ENCODE measurements at regions not wholly inside any gene's neighbourhood (a gene's known extent, or its start where the extent isn't known, plus 50 kb on each side); places are given as distances from the start of the nearest gene placed in this dataset.

GRCh38 chr1:47593013-47593568 lies 155.2 kb downstream of the FOXD2 start:
- TF ChIP-seq CTCF (IDR thresholded peaks at IDR 0.05 in 8 of 11, conservative IDR thresholded peaks at IDR 0.05 in 3 of 11) (no peak), POLR2A (IDR thresholded peaks at IDR 0.05) (no peak), POLR2AphosphoS5 (IDR thresholded peaks at IDR 0.05) (no peak)
- Histone ChIP-seq H3K36me3 (no peaks in the 10 kb centered on the region), H3K4me3 (peak overlapping the region in 1 of 8 donors; percentile 31), H3K4me1 (peaks cover 0 to 15% (median 4%) of the 10 kb centered on the region in 6 donors), H3K9me3 (no peaks in the 10 kb centered on the region), H3K27ac (no peak overlapping the region), H3K27me3 (replicated peaks in 1 of 7) (peaks cover 0 to 75% (median 16%) of the 10 kb centered on the region in 7 donors)
- intact Hi-C loops (cut with DNase I; ENCODE audit: low total_unique reads), result no loop called here
- DNase-seq, result no peak
- 5 to 13% (median 6%) methylated on average over 22 to 47 of the region's 47 CpGs for WGBS, 5 donors

GRCh38 chr1:47593598-47594285 lies 155.9 kb downstream of the FOXD2 start:
- no peaks in the 10 kb centered on the region for H3K36me3 ChIP-seq
- intact Hi-C loops (cut with DNase I; ENCODE audit: low total_unique reads), result no loop called here
- H3K4me1 ChIP-seq, result peaks cover 0 to 15% (median 4%) of the 10 kb centered on the region in 6 donors
- H3K27ac ChIP-seq, result no peak overlapping the region
- H3K4me3 ChIP-seq, result no peak overlapping the region
- H3K27me3 ChIP-seq (replicated peaks in 1 of 7), result peaks cover 0 to 70% (median 16%) of the 10 kb centered on the region in 7 donors
- peaks cover 0 to 2% (median under 1%) of the 10 kb centered on the region in 8 donors for H3K9me3 ChIP-seq
- WGBS, 5 donors, result 32 to 52% (median 46%) methylated on average over 9 to 12 of the region's 12 CpGs
- DNase-seq, result no peak
- TF ChIP-seq POLR2A (IDR thresholded peaks at IDR 0.05) (no peak), CTCF (IDR thresholded peaks at IDR 0.05 in 8 of 11, conservative IDR thresholded peaks at IDR 0.05 in 3 of 11) (no peak)

GRCh38 chr1:47594627-47595026 lies 156.8 kb downstream of the FOXD2 start:
- 79 to 95% (median 88%) methylated on average over 3 to 4 of the region's 4 CpGs for WGBS, 5 donors
- intact Hi-C loops (cut with DNase I; ENCODE audit: low total_unique reads), result no loop called here

More at GRCh38 chr1:47594627-47595026, 156.8 kb downstream of the FOXD2 start:
- Histone ChIP-seq H3K4me1 (peaks cover 0 to 15% (median 4%) of the 10 kb centered on the region in 6 donors), H3K9me3 (peaks cover 0 to 11% (median 8%) of the 10 kb centered on the region in 8 donors), H3K27ac (no peak overlapping the region), H3K27me3 (replicated peaks in 1 of 7) (peaks cover 0 to 61% (median 16%) of the 10 kb centered on the region in 7 donors), H3K4me3 (no peak overlapping the region), H3K36me3 (no peaks in the 10 kb centered on the region)
- DNase-seq, result no peak
- TF ChIP-seq CTCF (IDR thresholded peaks at IDR 0.05 in 8 of 11, conservative IDR thresholded peaks at IDR 0.05 in 3 of 11), result no peak
- TF ChIP-seq POLR2A (IDR thresholded peaks at IDR 0.05), result no peak
- no peak for TF ChIP-seq POLR2AphosphoS5 (IDR thresholded peaks at IDR 0.05)
